Neural crest cell (in vitro differentiated cells): ENCODE measurements at regions not wholly inside any gene's neighbourhood (a gene's known extent, or its start where the extent isn't known, plus 50 kb on each side); places are given as distances from the start of the nearest gene placed in this dataset.

Experiments used
- DNase-seq: peaks from one replicate; pipeline ENCODE4 v3.0.0; 2021; ENCODE audit warnings: low read depth, mixed read lengths, low spot score
- H3K27ac Mint-ChIP-seq: one replicate; pipeline ENCODE4 v1.8.0; 2021; ENCODE audit warnings: mild to moderate bottlenecking, mixed read lengths; ENCODE audit not compliant: unreplicated experiment
- H3K27me3 Mint-ChIP-seq: 2 replicates; pipeline ENCODE4 v1.8.0; 2021; ENCODE audit warnings: low read depth, mild to moderate bottlenecking, mixed read lengths
- H3K36me3 Mint-ChIP-seq: 2 replicates; pipeline ENCODE4 v1.8.0; 2021; ENCODE audit warnings: low read depth, mild to moderate bottlenecking, mixed read lengths
- H3K4me1 Mint-ChIP-seq: 2 replicates; pipeline ENCODE4 v1.8.0; 2021; ENCODE audit warnings: mixed read lengths
- H3K4me3 Mint-ChIP-seq: one replicate; pipeline ENCODE4 v1.8.0; 2021; ENCODE audit warnings: mild to moderate bottlenecking, mixed read lengths
- H3K9me3 Mint-ChIP-seq: 2 replicates; pipeline ENCODE4 v1.8.0; 2021; ENCODE audit warnings: mixed read lengths
- TF ChIP-seq, protein P1 (sequence below): fragments of 200-600 bp; sonication (generic); conservative IDR thresholded peaks from 2 replicates; pipeline ENCODE4 v1.5.0; 2021; ENCODE audit warnings: antibody characterized with exemption, mild to moderate bottlenecking

GRCh38 chr5:110256298-110256697 is 470.2 kb downstream of the TMEM232 start:
- H3K4me3 Mint-ChIP-seq: no peak overlapping the region
- H3K4me1 Mint-ChIP-seq: peaks cover 38% of the 10 kb centered on the region
- TF ChIP-seq, protein P1, sequence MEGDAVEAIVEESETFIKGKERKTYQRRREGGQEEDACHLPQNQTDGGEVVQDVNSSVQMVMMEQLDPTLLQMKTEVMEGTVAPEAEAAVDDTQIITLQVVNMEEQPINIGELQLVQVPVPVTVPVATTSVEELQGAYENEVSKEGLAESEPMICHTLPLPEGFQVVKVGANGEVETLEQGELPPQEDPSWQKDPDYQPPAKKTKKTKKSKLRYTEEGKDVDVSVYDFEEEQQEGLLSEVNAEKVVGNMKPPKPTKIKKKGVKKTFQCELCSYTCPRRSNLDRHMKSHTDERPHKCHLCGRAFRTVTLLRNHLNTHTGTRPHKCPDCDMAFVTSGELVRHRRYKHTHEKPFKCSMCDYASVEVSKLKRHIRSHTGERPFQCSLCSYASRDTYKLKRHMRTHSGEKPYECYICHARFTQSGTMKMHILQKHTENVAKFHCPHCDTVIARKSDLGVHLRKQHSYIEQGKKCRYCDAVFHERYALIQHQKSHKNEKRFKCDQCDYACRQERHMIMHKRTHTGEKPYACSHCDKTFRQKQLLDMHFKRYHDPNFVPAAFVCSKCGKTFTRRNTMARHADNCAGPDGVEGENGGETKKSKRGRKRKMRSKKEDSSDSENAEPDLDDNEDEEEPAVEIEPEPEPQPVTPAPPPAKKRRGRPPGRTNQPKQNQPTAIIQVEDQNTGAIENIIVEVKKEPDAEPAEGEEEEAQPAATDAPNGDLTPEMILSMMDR: no peak
- DNase-seq: no peak
- no peak overlapping the region for H3K27ac Mint-ChIP-seq
- no peaks in the 10 kb centered on the region for H3K27me3 Mint-ChIP-seq
- no peaks in the 10 kb centered on the region for H3K9me3 Mint-ChIP-seq
- no peaks in the 10 kb centered on the region for H3K36me3 Mint-ChIP-seq

DNA sequence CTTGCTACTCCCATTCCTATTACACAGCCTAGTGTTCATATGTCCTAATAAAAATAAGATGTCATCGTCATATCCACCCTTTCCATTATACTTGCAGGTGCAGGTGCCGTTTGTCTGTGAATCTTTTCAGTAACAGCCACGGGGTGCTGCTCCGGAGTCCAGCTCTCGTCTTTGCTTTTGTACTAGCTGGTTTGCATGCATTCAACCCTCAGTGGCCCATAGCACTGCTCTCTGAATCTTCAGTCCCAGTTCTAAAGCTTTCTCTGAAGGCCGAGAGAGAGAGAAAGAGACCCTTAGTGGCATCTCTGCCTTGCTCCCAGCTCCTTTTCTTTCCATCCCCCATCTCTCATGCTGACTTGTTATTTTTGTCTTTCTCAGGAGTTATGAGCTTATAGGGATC is 468.5 kb downstream of the TMEM232 start:
- no peaks in the 10 kb centered on the region for H3K36me3 Mint-ChIP-seq
- H3K9me3 Mint-ChIP-seq: no peaks in the 10 kb centered on the region
- TF ChIP-seq, protein P1: no peak
- peak overlapping the region; percentile 9 for H3K4me3 Mint-ChIP-seq
- no peak for DNase-seq
- peaks cover 35% of the 10 kb centered on the region for H3K4me1 Mint-ChIP-seq
- no peaks in the 10 kb centered on the region for H3K27me3 Mint-ChIP-seq
- H3K27ac Mint-ChIP-seq: peak overlapping the region; percentile 69

GRCh38 chr5:110258460-110259216 is 467.8 kb downstream of the TMEM232 start:
- TF ChIP-seq, protein P1: no peak
- peak overlapping the region; percentile 9 for H3K4me3 Mint-ChIP-seq
- H3K9me3 Mint-ChIP-seq: no peaks in the 10 kb centered on the region
- peak overlapping the region; percentile 69 for H3K27ac Mint-ChIP-seq
- H3K36me3 Mint-ChIP-seq: no peaks in the 10 kb centered on the region
- no peaks in the 10 kb centered on the region for H3K27me3 Mint-ChIP-seq
- H3K4me1 Mint-ChIP-seq: peaks cover 35% of the 10 kb centered on the region
- DNase-seq: no peak

DNA sequence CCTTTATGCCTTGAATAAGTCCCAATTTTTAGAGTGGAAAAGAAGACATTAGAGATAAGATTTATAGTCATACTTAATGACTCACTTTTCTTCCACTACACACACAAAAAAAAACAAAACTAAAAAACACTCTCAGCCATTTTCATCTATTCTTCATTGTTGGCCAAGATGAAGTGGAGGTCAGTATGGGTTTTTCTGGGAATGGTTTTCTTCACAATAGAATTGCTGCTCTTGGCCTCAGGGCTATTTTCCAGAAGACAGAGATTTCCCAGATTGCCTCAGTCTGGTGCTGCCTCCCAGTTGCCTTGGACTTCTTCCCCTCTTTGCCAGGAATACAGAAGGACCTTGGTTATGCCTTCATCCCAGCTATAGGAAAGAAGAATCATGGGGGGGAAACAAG is 463.7 kb downstream of the TMEM232 start:
- no peaks in the 10 kb centered on the region for H3K9me3 Mint-ChIP-seq
- H3K36me3 Mint-ChIP-seq: no peaks in the 10 kb centered on the region
- H3K4me1 Mint-ChIP-seq: peaks cover 28% of the 10 kb centered on the region
- H3K4me3 Mint-ChIP-seq: no peak overlapping the region
- no peak overlapping the region for H3K27ac Mint-ChIP-seq
- TF ChIP-seq, protein P1: no peak
- H3K27me3 Mint-ChIP-seq: no peaks in the 10 kb centered on the region
- DNase-seq: no peak

DNA sequence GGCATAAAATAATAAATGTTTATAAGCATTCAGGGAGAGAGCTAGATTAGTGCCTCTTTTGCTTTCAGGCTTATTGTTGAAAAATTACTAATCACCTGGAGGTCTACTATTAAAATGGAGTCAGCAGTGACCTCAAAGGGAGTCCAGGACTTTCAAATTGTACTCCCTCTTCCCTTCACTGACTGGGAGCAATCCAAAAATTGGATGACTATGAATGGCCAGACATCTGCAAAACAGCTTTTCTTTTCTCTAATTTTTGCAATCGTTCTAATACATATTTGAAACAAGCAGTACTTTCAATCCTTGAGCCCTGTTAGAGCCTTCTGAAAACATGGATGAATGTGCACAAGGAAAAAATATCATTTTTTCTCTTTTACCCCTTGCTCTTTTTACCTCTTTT is 461.8 kb downstream of the TMEM232 start:
- peaks cover 27% of the 10 kb centered on the region for H3K4me1 Mint-ChIP-seq
- H3K36me3 Mint-ChIP-seq: no peaks in the 10 kb centered on the region
- DNase-seq: no peak
- H3K27ac Mint-ChIP-seq: no peak overlapping the region
- TF ChIP-seq, protein P1: no peak
- no peak overlapping the region for H3K4me3 Mint-ChIP-seq
- H3K9me3 Mint-ChIP-seq: no peaks in the 10 kb centered on the region
- H3K27me3 Mint-ChIP-seq: no peaks in the 10 kb centered on the region
